WI38 (cell line): ENCODE measurements at regions not wholly inside any gene's neighbourhood (a gene's known extent, or its start where the extent isn't known, plus 50 kb on each side); places are given as distances from the start of the nearest gene placed in this dataset.

Source experiments
- H3K4me3 ChIP-seq: 2 replicates; pipeline ENCODE4 v1.5.1; 2011; ENCODE audit warnings: low read depth, mild to moderate bottlenecking, control low read depth, low read length
- TF ChIP-seq, protein P1 (sequence below): IDR thresholded peaks from 2 replicates; pipeline ENCODE4 v1.5.1; 2012; ENCODE audit warnings: low read depth, mild to moderate bottlenecking, control low read depth, low read length

DNA sequence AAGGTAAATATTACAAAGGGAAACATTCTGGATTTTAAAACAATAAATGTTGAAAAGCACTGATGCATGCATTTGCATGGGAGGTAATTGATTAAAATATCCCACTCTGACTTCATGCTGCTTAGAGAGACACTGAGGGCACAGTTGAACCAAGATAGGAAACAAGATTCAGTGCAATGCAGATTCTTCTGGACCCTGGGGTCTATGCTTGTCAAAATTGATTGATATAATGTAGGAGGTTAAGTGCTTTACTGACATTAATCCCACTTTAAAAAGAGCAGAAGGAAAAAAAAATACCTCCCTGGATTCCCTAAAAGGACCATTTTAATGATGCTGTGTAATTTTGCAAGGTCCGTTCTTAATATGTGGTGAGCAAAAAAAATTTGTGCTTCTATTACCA, 454.2 kb downstream of the GABRB3 start:
- TF ChIP-seq, protein P1, sequence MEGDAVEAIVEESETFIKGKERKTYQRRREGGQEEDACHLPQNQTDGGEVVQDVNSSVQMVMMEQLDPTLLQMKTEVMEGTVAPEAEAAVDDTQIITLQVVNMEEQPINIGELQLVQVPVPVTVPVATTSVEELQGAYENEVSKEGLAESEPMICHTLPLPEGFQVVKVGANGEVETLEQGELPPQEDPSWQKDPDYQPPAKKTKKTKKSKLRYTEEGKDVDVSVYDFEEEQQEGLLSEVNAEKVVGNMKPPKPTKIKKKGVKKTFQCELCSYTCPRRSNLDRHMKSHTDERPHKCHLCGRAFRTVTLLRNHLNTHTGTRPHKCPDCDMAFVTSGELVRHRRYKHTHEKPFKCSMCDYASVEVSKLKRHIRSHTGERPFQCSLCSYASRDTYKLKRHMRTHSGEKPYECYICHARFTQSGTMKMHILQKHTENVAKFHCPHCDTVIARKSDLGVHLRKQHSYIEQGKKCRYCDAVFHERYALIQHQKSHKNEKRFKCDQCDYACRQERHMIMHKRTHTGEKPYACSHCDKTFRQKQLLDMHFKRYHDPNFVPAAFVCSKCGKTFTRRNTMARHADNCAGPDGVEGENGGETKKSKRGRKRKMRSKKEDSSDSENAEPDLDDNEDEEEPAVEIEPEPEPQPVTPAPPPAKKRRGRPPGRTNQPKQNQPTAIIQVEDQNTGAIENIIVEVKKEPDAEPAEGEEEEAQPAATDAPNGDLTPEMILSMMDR: no peak

DNA sequence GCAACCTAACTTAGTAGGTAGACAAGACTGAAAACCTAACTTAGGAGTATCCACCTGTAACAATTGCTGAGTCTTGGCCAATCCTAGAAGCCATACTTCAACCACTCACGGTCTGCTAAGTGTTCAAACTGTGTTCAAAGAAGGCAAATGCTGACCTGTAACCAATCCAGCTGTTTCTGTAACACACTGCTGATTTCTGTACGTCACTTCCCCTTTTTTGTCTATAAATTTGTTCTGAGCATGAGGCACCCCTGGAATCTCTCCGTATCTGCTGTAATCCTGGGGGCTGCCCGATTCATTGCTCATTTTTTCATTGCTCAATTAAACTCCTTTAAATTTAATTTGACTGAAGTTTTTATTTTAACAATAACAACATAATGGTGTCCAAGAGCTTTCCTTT, 451.4 kb upstream of the ATP10A start:
- TF ChIP-seq, protein P1: no peak
- H3K4me3 ChIP-seq: no peak overlapping the region

More for the DNA sequence above, 454.2 kb downstream of the GABRB3 start:
- no peak overlapping the region for H3K4me3 ChIP-seq

DNA sequence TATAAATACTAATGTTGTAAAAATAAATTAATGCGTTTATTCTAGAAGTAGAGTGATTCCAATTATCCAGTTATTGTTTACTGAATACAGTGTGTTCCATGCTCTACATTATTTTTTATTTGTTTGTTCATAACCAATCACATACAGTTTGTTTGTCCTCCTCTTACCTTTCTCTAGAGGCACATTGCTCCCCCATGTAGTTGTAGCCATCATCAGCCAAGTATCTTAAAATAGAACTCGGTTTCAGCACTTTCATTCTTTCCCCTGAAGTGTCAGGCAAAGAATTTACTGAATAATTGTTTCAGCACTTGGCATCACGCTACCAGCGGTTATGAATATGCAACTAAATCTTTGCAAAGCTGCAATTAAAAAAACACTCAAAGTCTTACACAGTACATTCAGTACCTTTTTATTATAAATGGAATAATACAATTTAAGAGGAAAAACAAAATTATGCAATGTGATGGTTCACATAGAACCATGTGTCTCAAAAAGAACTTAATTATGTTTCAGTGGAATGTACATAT, 448.6 kb upstream of the ATP10A start:
- no peak overlapping the region for H3K4me3 ChIP-seq
- TF ChIP-seq, protein P1: no peak

DNA sequence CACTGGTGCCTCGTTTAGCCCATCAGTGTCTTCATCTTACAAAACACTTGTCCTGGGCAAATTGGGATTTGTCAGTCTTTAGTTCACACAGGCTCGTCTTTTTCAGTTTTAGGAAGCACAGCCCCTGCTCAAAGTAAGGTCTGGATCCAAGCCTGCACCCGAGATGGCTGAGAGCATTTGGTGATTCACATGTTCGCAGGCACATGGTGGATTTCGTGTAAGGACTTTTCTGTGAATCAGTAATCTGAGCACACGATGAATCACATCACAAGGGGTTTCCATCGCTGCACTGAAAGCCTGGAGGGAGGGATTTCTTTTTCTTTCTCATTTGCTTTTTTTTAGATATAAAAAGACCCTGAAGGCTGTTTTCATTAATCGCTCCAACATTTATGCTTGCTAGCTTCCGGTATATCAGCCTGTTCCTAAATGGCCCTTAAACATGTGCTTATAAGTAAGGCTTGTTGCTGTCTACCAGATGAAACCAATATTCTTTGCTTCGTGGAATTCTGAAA, 435.6 kb upstream of the ATP10A start:
- H3K4me3 ChIP-seq: no peak overlapping the region
- TF ChIP-seq, protein P1: no peak

DNA sequence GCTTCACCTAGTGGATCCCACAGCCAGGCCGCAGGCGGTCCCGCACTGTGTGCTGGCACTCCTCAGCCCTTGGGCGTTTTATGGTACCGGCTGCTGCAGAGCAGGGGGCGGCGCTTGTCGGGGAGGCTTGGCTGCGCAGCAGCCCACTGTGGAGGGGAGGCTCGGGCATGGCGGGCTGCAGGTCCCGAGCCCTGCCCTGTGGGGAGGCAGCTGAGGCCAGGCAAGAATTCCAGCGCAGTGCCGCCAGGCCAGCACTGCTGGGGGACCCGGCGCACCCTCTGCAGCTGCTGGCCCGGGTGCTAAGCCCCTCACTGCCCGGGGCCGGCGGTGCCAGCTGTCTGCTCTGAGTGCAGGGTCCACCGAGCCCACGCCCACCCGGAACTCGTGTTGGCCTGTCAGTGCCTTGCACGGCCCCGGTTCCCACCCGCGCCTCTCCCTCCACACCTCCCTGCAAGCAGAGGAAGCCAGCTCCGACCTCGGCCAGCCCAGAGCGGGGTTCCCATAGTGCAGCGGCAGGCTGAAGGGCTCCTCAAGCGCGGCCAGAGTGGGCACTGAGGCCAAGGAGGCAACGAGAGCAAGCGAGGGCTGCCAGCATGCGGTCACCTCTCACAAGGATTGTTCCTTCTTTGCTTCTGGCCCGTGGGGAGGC, 435.0 kb upstream of the ATP10A start:
- TF ChIP-seq, protein P1: no peak
- H3K4me3 ChIP-seq: no peak overlapping the region

DNA sequence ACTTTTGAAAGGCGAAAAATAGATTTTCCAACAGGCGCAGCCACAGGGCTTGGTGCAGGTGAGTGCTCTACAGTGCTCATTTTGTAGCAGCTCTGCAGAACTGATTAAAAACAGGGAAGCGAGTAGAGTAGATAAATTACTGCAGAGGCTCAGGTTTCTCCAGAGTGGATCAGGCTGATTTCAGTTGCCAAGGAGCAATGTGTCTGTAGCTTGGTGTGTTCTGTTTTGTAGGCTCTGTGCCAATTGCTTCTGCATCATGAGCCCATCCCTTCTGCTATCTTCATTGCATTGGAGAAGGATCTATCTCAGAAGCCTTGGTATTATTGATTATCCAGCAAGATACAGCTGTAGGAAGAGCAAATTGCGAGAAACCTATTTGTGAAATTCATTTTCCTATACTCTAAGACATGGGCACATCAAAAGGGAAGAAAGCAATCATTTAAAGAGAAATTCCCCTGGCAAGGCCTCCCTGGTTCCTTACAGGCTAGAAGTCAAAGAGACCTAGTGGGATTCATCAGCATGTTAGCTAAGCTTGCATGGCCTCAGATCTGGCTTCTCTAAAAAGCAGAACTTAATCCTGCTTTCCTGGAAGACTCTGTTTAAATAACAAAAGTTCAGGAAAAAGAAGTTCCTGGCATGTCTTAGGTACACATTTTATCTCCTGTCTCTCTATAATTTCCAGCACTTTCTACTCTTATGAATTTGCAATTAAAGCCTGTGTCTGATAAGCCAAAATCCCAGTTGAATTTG, 432.4 kb upstream of the ATP10A start:
- TF ChIP-seq, protein P1: no peak
- no peak overlapping the region for H3K4me3 ChIP-seq
